ACHN (cell line): ENCODE measurements at regions not wholly inside any gene's neighbourhood (a gene's known extent, or its start where the extent isn't known, plus 50 kb on each side); places are given as distances from the start of the nearest gene placed in this dataset.
"Not testable (repeated sequence)": the region's sequence is repeated elsewhere in the genome, so short reads cannot be mapped to it uniquely, and the experiment has no call there.

Experiments
- DNase-seq: peaks from one replicate; pipeline ENCODE4 v3.0.0-alpha.2; 2015
- in situ Hi-C: cut with HindIII; loops from 2 replicates; pipeline ENCODE4 v1.10.0; 2017; ENCODE audit warnings: low sequenced_read_pairs, low pct_ligation_motif_present, low pct_unique_long_range_greater_than_20kb

- in situ Hi-C loops = no loop called here
- DNase-seq = no peak
Observed at GRCh38 chr9:102550266-102550665, 444.9 kb upstream of the CYLC2 start.

DNA sequence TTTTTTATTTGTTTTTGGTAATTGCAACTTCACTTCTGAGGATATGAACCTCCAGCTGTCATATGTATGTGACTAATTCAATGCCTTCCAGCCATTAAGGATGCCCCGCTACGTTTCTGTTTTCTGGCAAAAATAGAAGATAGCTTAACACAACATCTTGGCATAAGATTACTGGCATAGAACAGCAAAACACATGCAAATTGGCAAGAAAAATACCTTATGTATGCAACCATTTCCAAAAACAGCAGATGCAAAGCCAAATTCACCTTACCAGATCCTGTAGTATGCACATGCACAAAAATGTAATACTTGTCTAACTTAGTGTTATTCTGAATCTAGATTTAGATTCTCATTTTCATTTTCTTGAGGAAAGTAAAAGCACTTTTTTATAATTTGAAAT, 461.1 kb upstream of the CYLC2 start:
- no peak for DNase-seq
- in situ Hi-C loops = no loop called here

DNA sequence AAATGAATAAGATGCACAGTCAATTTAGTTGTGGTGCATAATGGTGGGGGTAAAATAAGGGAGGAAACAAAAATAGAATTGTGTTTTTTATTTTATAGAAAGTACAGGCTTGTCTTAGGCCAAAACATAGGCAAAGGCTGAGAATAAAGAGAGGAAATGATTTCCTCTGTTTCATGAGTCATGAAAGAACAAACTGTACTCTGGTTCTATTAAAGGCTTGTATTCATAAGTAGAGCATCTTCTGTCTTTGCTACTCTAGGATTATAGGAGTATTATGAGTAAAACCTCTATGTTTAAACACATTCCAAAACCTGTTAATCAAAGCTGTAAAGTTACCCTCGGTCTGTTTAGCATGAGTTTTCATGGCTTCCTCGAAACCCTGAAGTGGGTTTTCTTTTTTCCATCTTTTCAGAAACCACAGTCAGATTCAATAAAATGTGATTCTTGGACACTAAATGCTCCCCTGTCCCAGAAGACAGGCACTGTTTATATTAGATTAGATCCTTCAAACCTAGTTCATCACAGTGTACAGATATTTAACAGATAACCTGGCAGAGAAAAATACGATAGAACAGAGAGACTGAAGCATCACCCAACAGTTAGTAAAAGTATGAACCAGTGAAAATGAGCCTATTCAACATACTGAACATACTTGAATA, 473.9 kb upstream of the CYLC2 start:
- DNase-seq = no peak
- in situ Hi-C loops = no loop called here

GRCh38 chr9:102519423-102519822, 475.7 kb upstream of the CYLC2 start:
- no peak for DNase-seq
- in situ Hi-C loops = no loop called here

GRCh38 chr9:102518324-102518723, 476.8 kb upstream of the CYLC2 start:
- no peak for DNase-seq
- in situ Hi-C loops = no loop called here

DNA sequence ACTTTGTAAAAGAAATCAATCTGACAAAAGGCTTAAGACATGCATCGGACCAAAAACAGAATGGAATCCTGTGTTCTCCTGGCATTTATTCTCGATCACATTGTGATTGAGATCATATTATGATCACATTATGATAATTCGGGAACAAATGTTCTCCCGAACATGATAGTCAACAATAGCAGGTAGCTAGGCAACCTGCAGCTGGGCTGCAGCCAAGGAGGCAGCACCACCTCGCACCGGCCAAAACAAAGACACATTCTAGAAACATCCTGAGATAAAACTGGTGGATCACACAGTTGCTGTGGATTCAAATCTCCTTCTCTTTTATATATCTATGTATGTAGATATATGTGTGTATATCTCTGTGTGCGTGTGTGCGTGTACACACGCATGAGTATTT, 480.6 kb upstream of the CYLC2 start:
- in situ Hi-C loops = no loop called here
- no peak for DNase-seq

- DNase-seq = no peak
- in situ Hi-C loops = no loop called here
Observed at GRCh38 chr9:102507044-102507687, 488.0 kb upstream of the CYLC2 start.

- in situ Hi-C loops = no loop called here
- DNase-seq = no peak
Observed at GRCh38 chr9:102506406-102506805, 488.7 kb upstream of the CYLC2 start.

DNA sequence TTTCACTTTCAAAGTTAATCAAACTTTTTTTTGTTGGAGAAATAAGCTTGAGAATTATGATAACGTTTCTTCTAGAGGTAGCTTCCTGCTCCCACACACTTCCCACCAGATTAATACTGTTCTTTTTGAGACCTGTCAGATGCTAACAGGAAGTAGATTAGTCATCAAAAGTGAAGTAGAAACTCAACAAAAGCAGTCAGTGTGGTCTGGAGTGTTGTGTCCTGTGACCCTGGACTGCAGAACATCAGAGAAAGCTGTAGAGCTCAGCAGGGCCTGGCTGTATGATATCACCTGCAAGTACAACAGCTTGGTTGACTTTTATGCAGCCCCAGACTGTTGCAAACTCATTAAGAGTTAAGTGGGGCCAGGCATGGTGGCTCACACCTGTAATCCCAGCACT, 495.7 kb upstream of the CYLC2 start:
- in situ Hi-C loops = no loop called here
- DNase-seq = no peak

DNA sequence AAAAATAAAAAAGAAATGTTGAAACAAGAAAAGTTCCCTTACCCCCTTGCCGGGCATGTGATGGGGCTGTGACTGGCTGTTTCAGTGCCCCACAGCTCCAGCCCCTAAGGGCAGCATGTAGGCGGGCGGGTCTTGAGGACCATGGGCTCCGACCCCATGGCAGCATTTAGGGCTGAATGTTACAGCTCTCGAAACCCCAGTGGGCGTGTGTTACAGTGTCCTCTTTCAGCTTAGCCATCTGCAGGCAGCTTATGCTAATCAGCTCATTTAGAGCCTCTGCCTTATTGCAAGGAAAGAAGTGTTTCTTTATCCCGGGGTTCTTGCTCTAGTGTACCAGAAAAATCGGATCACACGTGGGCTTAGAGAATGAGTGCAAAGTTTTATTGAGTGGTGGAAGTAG, 497.4 kb upstream of the CYLC2 start:
- in situ Hi-C loops = no loop called here
- no peak for DNase-seq

- in situ Hi-C loops, DNase-seq: not testable (repeated sequence)
Observed at GRCh38 chr9:102486976-102487375, 508.2 kb upstream of the CYLC2 start.

GRCh38 chr9:102483651-102484050, 511.5 kb upstream of the CYLC2 start:
- no peak for DNase-seq
- in situ Hi-C loops = no loop called here

GRCh38 chr9:102482776-102483175, 512.4 kb upstream of the CYLC2 start:
- DNase-seq = no peak
- in situ Hi-C loops = no loop called here

GRCh38 chr9:102479191-102479590, 515.9 kb upstream of the CYLC2 start:
- DNase-seq = no peak
- in situ Hi-C loops = no loop called here

GRCh38 chr9:102474357-102474756, 520.8 kb upstream of the CYLC2 start:
- in situ Hi-C loops = no loop called here
- DNase-seq = no peak

DNA sequence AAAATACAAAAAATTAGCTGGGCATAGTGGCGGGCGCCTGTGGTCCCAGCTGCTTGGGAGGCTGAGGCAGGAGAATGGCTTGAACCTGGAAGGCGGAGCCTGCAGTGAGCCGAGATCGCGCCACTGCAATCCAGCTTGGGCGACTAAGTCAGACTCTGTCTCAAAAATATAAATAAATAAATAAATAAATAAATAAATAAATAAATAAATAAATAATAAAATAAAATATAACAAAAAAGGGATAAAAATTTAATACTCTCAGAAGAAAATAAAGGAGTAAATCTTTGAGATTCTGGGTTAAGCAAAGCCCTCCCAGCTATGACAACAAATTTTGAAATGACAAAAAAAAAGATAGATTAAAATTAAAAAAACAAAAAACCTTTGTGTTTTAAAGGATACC, 525.7 kb upstream of the CYLC2 start:
- in situ Hi-C loops = not testable (repeated sequence)

DNA sequence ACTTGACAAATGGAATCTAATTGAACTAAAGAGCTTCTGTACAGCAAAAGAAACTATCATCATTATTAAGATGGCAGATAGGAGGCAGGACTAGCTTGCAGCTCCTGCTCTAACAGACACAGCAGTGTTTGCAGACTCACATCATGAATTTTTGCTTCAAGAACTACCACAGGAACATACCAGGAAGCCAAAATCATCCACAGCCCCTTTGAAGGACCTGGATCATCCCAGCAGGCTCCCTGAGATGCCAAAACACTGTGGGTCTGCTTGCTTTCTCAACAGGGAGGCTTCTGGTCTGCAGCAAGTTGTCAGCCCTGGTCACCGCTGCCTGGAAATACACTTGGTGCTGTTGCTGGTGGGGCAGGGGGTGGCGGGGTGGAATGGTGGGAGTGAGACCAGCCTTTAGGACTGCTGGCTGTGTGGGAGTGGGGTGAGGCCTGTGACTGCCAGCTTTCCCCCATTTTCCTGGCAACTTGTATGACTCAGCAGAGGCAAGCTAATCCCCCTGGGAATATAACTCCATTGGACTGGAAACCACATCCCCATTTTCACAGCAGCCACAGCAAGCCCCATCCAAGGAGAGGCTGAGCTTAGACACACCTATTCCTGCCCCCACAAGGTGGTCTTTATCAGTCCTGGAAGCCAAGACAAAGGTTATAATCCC, 533.8 kb upstream of the CYLC2 start:
- no peak for DNase-seq
- in situ Hi-C loops = no loop called here

More for the DNA sequence above, 525.7 kb upstream of the CYLC2 start:
- not testable (repeated sequence) for DNase-seq

GRCh38 chr9:102459828-102460227, 535.3 kb upstream of the CYLC2 start:
- in situ Hi-C loops = no loop called here
- no peak for DNase-seq

DNA sequence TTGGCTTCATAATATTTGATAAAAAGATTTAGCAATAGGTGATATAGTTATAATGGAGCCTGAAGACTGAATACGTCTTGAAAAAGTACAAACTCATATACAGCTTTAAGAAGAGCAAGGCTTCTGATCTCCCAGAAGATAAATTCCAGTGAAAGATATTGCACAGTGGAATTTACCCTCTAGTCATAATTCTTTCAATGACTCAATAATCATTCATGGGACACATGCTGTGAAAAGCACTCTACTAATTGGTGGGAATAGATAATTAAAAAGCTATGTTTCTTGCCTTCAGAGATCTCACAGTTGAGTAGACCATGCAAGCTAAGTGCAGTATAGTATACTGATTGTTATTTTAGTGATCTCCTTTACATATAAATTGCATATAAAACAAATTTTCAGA, 538.6 kb upstream of the CYLC2 start:
- DNase-seq = no peak
- in situ Hi-C loops = no loop called here

DNA sequence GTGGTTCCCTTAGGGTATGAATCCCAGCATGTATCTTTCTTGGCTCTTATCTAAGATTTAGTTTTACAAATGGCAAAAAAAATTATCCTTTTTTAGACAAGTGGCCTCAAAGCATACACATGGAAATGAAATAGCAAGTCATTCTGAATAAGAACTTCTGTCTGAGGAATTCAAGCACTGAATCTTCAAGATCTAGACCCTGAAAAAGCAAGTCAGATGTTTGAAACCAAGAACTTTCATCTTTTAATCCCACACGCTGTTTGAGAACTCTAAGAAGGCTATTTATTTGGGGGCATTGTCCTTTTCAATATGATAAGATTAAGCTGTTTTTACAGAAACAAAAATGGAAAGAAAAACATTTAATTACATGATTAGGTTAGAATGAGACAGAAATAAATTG, 549.2 kb upstream of the CYLC2 start:
- no peak for DNase-seq
- in situ Hi-C loops = no loop called here
